ENCODE measurements at regions not wholly inside any gene's neighbourhood (a gene's known extent, or its start where the extent isn't known, plus 50 kb on each side); places are given as distances from the start of the nearest gene placed in this dataset.

GRCh38 chr9:28620011-28620410, 1046.7 kb upstream of the C9orf72 start:
- TF ChIP-seq EZH2phosphoT487 (IDR thresholded peaks at IDR 0.05; ENCODE audit: borderline replicate concordance) (no peak), CTCF (conservative IDR thresholded peaks at IDR 0.05; ENCODE audit: low read length) (no peak)
- Histone ChIP-seq H3K9me2 (replicated peaks; ENCODE audit: low read depth, low read length) (no peaks in the 10 kb centered on the region), H2AFZ (ENCODE audit: low read length) (no peak overlapping the region), H3K36me3 (ENCODE audit: insufficient read depth, low read length) (no peaks in the 10 kb centered on the region), H3K27me3 (ENCODE audit: insufficient read depth, low read length, poor library complexity, severe bottlenecking) (no peaks in the 10 kb centered on the region), H3F3A (ENCODE audit: low read depth) (no peaks in the 10 kb centered on the region), H3K4me1 (ENCODE audit: insufficient read depth, low read length, poor library complexity, severe bottlenecking) (no peaks in the 10 kb centered on the region), H3K79me2 (ENCODE audit: insufficient read depth, low read length) (no peaks in the 10 kb centered on the region), H3K4me3 (ENCODE audit: low read length, poor library complexity, severe bottlenecking) (no peak overlapping the region), H3K9ac (ENCODE audit: low read depth, low read length, poor library complexity, severe bottlenecking) (no peak overlapping the region), H4K20me1 (ENCODE audit: insufficient read depth, low read length, poor library complexity, severe bottlenecking) (no peaks in the 10 kb centered on the region), H3K4me2 (ENCODE audit: low read depth, low read length, poor library complexity, severe bottlenecking) (no peak overlapping the region), H3K9me3 (ENCODE audit: insufficient read depth, low read depth, low read length) (no peaks in the 10 kb centered on the region)

GRCh38 chr9:28620661-28621060, 1047.4 kb upstream of the C9orf72 start:
- Histone ChIP-seq H3K4me1 (ENCODE audit: insufficient read depth, low read length, poor library complexity, severe bottlenecking) (no peaks in the 10 kb centered on the region), H2AFZ (ENCODE audit: low read length) (no peak overlapping the region), H3K36me3 (ENCODE audit: insufficient read depth, low read length) (no peaks in the 10 kb centered on the region), H3F3A (ENCODE audit: low read depth) (no peaks in the 10 kb centered on the region), H3K4me2 (ENCODE audit: low read depth, low read length, poor library complexity, severe bottlenecking) (no peak overlapping the region), H3K27me3 (ENCODE audit: insufficient read depth, low read length, poor library complexity, severe bottlenecking) (no peaks in the 10 kb centered on the region), H4K20me1 (ENCODE audit: insufficient read depth, low read length, poor library complexity, severe bottlenecking) (no peaks in the 10 kb centered on the region), H3K9ac (ENCODE audit: low read depth, low read length, poor library complexity, severe bottlenecking) (no peak overlapping the region), H3K9me3 (ENCODE audit: insufficient read depth, low read depth, low read length) (no peaks in the 10 kb centered on the region), H3K4me3 (ENCODE audit: low read length, poor library complexity, severe bottlenecking) (no peak overlapping the region), H3K79me2 (ENCODE audit: insufficient read depth, low read length) (no peaks in the 10 kb centered on the region), H3K9me2 (replicated peaks; ENCODE audit: low read depth, low read length) (no peaks in the 10 kb centered on the region)
- TF ChIP-seq EZH2phosphoT487 (IDR thresholded peaks at IDR 0.05; ENCODE audit: borderline replicate concordance), result no peak
- no peak for TF ChIP-seq CTCF (conservative IDR thresholded peaks at IDR 0.05; ENCODE audit: low read length)

- no peak overlapping the region for H2AFZ ChIP-seq (ENCODE audit: low read length)
- H3K4me2 ChIP-seq (ENCODE audit: low read depth, low read length, poor library complexity, severe bottlenecking), result no peak overlapping the region
- H3K4me1 ChIP-seq (ENCODE audit: insufficient read depth, low read length, poor library complexity, severe bottlenecking), result no peaks in the 10 kb centered on the region
- no peak overlapping the region for H3K9ac ChIP-seq (ENCODE audit: low read depth, low read length, poor library complexity, severe bottlenecking)
- no peak for TF ChIP-seq CTCF (conservative IDR thresholded peaks at IDR 0.05; ENCODE audit: low read length)
- no peak for TF ChIP-seq EZH2phosphoT487 (IDR thresholded peaks at IDR 0.05; ENCODE audit: borderline replicate concordance)
- no peaks in the 10 kb centered on the region for H3K9me2 ChIP-seq (replicated peaks; ENCODE audit: low read depth, low read length)
- H3K27me3 ChIP-seq (ENCODE audit: insufficient read depth, low read length, poor library complexity, severe bottlenecking), result no peaks in the 10 kb centered on the region
- H3K9me3 ChIP-seq (ENCODE audit: insufficient read depth, low read depth, low read length), result no peaks in the 10 kb centered on the region
- H3K4me3 ChIP-seq (ENCODE audit: low read length, poor library complexity, severe bottlenecking), result no peak overlapping the region
- no peaks in the 10 kb centered on the region for H3K36me3 ChIP-seq (ENCODE audit: insufficient read depth, low read length)
- no peaks in the 10 kb centered on the region for H3F3A ChIP-seq (ENCODE audit: low read depth)
- H3K79me2 ChIP-seq (ENCODE audit: insufficient read depth, low read length), result no peaks in the 10 kb centered on the region
- no peaks in the 10 kb centered on the region for H4K20me1 ChIP-seq (ENCODE audit: insufficient read depth, low read length, poor library complexity, severe bottlenecking)
Observed at GRCh38 chr9:28624771-28625170, 1051.5 kb upstream of the C9orf72 start.

Data from Loucy (cell line).